ENCODE measurements at regions not wholly inside any gene's neighbourhood (a gene's known extent, or its start where the extent isn't known, plus 50 kb on each side); places are given as distances from the start of the nearest gene placed in this dataset.

- no peak for DNase-seq
Observed at GRCh38 chr2:155755481-155755880, 577.0 kb downstream of the NR4A2 start.

GRCh38 chr2:155748131-155748530, 584.4 kb downstream of the NR4A2 start:
- DNase-seq, result no peak

DNA sequence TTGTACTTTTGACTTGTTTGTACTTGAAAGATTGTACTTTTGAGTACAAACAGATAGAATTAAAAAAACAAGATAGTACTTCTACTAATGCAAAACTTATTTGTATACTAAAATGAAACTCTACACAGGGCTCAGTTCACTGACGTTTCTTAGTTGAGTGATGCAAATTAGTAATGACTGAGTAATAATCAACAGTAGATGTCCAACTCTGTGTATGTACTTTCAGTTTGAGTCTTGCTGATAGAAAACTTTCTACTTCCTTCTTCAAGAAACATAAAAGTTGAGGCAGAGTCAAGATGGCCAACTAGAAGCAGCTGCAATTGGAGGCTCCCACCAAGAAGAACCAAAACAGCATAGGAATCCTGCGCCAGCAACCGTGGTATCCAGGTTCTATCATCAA, 585.0 kb downstream of the NR4A2 start:
- DNase-seq, result no peak

DNA sequence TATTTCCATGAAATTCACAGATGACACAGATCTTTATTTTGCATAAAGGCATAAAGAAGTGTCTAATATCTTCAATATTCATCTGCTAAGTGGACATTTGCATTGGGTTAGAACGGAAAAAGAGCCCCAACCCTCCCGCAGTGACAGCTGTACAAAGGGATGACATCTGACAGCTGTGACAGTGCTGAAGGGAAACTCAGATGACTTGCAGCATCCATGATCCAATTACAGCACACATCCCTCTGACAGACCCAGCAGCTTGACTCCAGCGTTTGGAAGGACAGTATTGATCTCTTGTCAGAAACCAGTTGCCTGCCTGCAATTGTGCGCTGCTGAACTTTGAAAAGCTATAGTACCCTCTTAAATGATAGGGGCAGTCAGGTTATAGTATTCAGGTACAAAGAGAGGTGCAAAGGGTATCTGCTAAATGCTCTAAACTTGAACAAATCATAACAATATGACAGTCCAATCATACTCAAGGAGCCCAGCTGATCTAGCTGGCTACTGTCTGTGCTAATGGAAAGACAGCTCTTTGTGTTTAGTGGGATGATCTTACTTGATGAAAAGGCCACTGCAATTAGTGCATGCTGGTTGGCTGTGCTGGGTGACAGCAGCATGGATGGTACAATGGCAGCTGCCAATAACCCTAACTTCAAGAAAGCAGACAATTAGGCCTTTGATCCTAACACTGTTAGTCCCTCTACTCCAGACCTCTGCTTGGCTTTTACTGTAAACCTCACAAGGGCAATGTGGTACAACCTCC, 599.2 kb downstream of the NR4A2 start:
- no peak for DNase-seq

DNA sequence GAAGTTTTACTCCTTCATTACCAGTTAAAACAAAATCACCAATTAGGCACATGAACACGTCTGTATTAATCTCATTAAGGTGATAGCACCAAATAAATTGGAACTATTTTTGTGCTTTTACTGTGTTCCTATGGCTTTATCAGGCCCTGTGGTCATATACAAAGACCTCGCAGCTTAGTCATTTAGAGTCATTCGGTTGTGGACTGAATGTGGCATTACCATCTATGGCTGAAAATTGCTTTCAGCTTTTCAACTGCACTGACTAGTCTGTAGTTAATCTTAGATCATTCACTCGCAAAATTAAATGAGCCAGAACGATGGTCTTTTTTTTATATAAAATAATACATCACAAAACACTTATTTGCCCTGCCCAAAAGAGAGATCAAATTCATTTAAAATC, 601.7 kb downstream of the NR4A2 start:
- no peak for DNase-seq

DNA sequence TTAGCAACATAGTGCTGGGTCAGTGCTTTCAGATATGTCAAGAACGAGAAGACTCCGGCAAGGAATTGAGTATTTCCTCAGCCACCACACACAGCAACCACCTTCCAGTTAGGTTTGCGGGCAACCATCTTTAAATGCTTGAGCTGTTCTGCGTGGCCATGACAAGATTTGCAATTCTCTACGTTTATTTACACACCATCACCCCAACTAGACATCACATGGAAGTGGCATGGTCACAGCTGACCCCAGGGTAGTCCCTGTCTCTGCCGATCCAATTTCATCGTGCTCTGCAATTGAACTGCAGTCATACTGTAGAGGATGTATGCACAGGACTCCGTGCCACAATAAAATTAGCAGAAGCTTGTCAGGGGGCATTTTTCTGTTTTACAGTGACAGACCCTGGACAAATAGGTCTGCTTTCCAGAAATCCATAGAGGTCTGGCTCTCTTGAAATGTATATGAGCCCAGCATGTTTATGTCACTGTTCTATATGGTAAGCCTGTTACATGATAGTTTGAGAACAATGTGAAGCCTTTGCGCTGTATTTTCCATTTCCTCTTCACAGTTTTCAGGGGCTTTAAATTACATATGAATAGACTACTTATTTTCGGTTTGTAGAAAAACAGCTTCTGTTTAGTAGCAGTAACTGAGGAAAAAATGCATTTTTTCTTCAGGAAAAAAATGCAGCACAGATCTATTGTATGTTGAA, 605.2 kb downstream of the NR4A2 start:
- no peak for DNase-seq

GRCh38 chr2:155722290-155722689, 610.2 kb downstream of the NR4A2 start:
- DNase-seq, result no peak

- no peak for DNase-seq
Observed at GRCh38 chr2:155715705-155716104, 616.8 kb downstream of the NR4A2 start.

- DNase-seq, result no peak
Observed at GRCh38 chr2:155714983-155715382, 617.5 kb downstream of the NR4A2 start.

GRCh38 chr2:155708071-155708470, 624.5 kb downstream of the NR4A2 start:
- DNase-seq, result no peak

DNA sequence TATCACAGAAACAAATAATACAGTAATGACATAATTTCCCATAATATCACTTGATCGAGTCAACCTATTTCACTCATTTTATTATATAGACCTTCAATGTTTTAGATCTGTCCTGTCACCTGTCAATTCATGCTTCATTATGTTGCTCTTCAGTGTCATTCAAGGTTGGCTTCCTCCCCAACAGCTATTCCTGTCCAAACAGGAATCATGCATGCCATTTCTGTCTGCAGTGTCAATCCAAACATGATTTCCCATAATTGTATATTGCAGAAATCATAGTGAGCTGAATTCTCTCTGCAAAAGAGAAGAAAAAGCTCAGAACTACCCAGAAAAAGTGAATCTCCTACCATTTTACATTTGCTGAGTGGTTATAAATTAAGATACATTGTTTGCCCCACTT, 628.6 kb downstream of the NR4A2 start:
- DNase-seq, result no peak

DNA sequence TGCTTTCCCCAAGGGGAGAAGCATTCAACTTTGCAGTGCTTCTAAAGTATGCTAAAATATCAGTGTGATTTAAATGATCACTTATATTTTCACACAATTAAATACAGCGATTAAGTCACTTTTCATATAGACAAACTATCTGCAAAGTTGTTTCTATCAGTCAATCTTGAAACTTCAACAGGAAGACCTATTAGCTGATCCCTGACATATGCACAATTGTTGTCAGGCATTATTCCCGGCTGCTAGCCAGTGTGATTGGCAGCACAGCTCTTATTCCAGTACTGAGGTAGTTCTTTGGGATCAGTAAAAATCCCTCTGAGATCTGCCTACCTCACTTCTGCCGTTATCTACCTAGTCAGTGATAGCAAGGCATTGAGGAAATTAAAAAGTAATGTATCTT, 629.5 kb downstream of the NR4A2 start:
- no peak for DNase-seq

GRCh38 chr2:155701721-155702120, 630.8 kb downstream of the NR4A2 start:
- no peak for DNase-seq

- no peak for DNase-seq
Observed at GRCh38 chr2:155696571-155696970, 636.0 kb downstream of the NR4A2 start.

GRCh38 chr2:155695505-155695904, 637.0 kb downstream of the NR4A2 start:
- no peak for DNase-seq

DNA sequence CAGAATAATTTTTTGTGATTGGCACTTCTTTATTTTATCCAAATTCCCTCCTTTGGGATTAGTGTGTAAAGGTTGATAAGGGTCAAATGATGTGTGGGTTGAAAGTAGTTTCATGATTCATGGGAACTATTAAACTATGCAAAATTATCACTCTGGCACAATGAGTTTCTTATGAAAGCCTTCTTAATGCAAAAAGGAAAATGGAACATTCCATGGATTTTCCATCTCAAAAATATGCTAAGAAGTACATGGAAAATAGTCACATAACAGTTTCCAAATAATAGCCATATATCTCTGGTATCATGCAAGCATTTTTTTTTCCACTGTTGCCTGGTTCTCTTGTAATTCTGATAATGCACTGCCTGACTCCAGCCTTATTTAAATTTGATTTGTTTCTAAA, 639.7 kb downstream of the NR4A2 start:
- no peak for DNase-seq

DNA sequence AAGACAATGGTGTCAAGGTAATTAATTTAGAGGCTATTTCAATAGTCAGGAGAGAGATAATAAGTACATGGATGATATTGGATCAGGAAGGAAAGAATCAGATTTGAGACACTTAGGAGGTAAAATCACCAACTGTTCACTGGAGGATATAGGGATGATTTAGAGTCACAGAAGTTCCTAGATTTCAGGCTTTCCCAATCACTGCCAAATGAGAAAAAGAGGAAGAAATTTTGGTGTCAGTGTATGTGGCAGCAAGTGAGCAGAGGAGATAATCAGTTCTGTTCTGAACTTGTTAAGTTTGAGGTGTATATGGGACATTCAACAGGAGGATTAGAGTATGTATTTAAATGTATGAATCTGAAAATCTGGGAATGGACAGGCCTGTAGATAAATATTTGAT, 640.4 kb downstream of the NR4A2 start:
- no peak for DNase-seq

GRCh38 chr2:155690785-155691184, 641.7 kb downstream of the NR4A2 start:
- DNase-seq, result no peak

- DNase-seq, result no peak
Observed at GRCh38 chr2:155689791-155690190, 642.7 kb downstream of the NR4A2 start.

GRCh38 chr2:155687181-155687580, 645.3 kb downstream of the NR4A2 start:
- DNase-seq, result no peak

DNA sequence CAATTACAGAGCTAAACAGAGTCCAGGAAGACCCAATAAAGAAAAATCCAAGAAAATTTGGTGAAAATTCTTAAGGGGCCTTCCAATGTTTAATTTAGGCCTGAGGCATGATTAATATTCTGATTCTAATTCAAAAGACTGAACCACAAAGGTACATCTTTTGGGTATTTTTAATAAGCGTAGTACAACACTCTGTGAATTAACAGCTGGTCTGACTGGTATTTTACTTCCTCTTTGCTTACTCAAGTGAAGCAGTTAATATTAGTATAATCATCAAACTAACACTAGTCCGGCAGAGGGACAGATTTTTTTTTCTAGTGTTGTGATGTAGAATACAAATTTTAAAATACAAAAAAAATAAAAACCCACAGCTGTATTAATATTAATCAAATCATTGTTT, 652.9 kb downstream of the NR4A2 start:
- DNase-seq, result no peak

DNA sequence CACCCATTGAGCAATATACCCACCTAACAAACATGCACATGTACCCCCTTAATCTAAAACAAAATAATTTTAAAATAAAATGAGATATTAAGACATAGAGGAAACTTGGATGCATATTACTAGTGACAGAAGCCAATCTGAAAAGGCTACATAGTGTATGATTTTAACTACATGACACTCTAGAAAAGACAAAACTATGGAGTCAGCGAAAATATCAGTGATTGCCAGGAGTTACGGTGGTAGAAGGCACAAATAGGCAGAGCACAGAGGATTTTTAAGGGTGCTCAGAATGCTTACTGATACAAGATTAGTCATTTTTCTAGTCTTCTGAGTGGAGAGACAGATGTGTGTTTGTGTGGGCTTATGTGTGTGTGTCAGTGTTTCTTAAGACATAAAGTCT, 656.6 kb downstream of the NR4A2 start:
- DNase-seq, result no peak

- DNase-seq, result no peak
Observed at GRCh38 chr2:155665704-155666103, 666.8 kb downstream of the NR4A2 start.

DNA sequence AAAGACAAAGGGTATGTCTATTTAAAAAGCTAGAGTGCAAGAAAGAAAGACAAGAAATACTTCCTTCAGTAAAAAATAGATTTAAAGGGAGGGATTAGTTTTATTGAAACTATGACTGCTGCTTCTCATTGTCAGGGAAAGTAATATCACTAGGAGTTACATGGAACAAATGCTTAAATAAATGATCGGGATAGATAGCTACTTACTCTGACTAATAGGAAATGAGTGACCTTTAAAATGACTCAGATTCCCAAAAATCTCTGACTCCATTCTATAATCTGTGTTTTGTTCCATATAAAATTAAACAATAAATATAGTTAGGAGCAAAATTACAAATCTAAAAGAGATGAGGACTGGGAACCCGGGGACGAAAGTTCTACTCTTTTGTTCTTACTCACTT, 669.3 kb downstream of the NR4A2 start:
- no peak for DNase-seq

DNA sequence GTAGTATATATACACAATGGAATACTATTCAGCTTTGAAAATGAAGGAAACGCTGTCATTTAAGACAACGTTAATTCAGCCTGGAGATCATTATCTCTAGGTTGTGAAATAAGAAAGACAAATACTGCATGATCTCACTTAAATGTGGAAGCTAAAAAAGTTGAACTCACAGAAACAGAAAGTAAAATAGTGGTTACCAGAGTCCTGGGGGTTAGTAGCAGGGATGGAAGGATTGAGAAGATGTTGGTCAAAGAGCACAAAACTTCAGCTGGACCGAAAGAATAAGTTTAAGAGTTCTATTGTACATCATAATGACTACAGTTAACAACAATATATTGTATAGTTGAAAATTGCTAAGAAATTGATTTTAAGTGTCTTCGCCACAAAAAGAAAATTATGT, 670.3 kb downstream of the NR4A2 start:
- no peak for DNase-seq
